ENCODE measurements at regions not wholly inside any gene's neighbourhood (a gene's known extent, or its start where the extent isn't known, plus 50 kb on each side); places are given as distances from the start of the nearest gene placed in this dataset.
A peak's percentile ranks its signal among the peaks of the same experiment; 100 is the strongest.

GRCh38 chr7:54837761-54838160 is 78.8 kb upstream of the SEC61G start:
- intact Hi-C loops (cut with DNase I): loop anchor here in 1 of 2 donors (10.0 kb wide), 1 partner anchor 63 kb away; no protein-coding TSS in a partner anchor
- Histone ChIP-seq H3K9me3 (no peaks in the 10 kb centered on the region), H3K36me3 (no peaks in the 10 kb centered on the region), H3K4me3 (no peak overlapping the region), H3K4me1 (peaks cover 0 to 10% of the 10 kb centered on the region in 2 donors), H3K27me3 (no peaks in the 10 kb centered on the region), H3K27ac (peak overlapping the region in 1 of 2 donors; percentile 57)
- ATAC-seq (no peak), DNase-seq (no peak)
- TF ChIP-seq CTCF (IDR thresholded peaks at IDR 0.05): no peak

DNA sequence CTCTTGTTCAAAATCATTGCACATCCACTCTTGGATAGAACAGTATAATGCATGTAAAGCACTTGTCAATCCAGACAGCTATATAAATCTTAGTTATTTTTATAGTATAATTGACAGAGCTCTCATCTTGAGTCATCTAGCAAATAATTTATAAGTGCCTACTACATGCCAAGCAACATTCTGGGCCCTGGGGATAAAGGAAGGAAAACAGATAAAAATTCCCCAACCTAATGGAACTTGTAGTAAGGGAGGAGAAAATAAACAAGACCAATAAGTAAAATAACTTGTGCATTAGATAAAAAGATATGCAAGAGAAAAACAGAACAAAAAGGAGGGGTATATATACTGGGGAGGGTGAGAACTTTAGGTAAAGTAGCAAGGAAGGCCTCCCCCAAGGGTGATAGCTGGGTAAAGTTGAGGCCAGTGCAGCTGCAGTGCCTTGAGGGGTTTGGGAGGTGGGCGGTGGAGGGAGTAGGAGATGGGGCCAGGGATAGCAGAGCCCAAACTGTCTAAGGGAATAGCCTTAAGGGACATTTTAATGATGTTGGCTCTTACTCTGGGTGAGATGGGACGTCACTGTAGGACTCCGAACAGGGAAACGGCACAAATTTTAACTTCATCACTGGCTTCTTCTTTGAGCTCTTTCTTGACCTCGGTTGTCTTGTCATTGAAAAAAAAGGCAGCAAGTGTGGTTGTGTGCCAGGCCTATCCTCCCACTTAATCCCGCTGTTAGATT is 79.3 kb upstream of the SEC61G start:
- no peak for ATAC-seq
- intact Hi-C loops (cut with DNase I): loop anchor here in 1 of 2 donors (10.0 kb wide), 1 partner anchor 64 kb away; no protein-coding TSS in a partner anchor
- TF ChIP-seq CTCF (IDR thresholded peaks at IDR 0.05): no peak
- no peak overlapping the region for H3K27ac ChIP-seq
- H3K27me3 ChIP-seq: no peaks in the 10 kb centered on the region
- no peak overlapping the region for H3K4me3 ChIP-seq
- no peaks in the 10 kb centered on the region for H3K36me3 ChIP-seq
- no peaks in the 10 kb centered on the region for H3K9me3 ChIP-seq
- DNase-seq: no peak
- peaks cover 0 to 10% of the 10 kb centered on the region in 2 donors for H3K4me1 ChIP-seq

DNA sequence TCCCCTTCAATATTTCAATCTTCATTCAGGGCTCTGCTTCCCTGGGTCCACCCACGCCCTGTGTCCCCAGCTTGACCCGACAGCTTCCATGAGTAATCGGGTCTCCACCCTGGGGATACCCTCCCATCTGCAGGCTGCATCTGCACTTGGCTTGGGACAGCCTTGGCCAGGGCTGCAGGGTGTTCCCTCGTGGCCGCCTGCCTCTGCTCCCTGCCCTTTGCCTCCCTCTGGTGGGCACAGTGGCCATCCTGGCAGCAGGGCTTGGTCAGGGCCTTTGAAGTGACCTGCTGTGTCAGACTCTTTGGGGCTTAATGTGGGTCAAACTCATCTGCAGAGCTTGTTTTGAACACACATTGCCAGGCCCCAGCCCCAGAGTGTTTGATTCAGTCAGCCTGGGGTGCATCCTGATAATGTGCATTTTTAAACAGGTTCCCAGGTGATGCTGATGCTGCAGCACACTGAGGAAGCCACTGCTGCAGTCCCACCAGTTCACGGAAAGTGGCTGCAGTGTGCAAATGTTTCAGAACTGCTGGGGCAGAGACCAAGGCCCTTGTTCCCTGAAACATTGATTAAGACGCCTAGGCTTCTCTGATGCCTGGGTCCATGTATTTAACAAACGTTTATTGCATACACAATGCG is 80.7 kb upstream of the SEC61G start:
- H3K36me3 ChIP-seq: no peaks in the 10 kb centered on the region
- no peak overlapping the region for H3K4me3 ChIP-seq
- peak; percentile 44 to 78 for TF ChIP-seq CTCF (IDR thresholded peaks at IDR 0.05)
- peak; percentile 94 for ATAC-seq
- no peaks in the 10 kb centered on the region for H3K9me3 ChIP-seq
- intact Hi-C loops (cut with DNase I): loop anchor here in 1 of 2 donors (10.0 kb wide), 1 partner anchor 65 kb away; no protein-coding TSS in a partner anchor
- H3K27me3 ChIP-seq: no peaks in the 10 kb centered on the region
- peak in 3 of 4 donors; percentile 42 to 88 (median 57) for DNase-seq
- H3K27ac ChIP-seq: no peak overlapping the region
- peaks cover 0 to 10% of the 10 kb centered on the region in 2 donors for H3K4me1 ChIP-seq

DNA sequence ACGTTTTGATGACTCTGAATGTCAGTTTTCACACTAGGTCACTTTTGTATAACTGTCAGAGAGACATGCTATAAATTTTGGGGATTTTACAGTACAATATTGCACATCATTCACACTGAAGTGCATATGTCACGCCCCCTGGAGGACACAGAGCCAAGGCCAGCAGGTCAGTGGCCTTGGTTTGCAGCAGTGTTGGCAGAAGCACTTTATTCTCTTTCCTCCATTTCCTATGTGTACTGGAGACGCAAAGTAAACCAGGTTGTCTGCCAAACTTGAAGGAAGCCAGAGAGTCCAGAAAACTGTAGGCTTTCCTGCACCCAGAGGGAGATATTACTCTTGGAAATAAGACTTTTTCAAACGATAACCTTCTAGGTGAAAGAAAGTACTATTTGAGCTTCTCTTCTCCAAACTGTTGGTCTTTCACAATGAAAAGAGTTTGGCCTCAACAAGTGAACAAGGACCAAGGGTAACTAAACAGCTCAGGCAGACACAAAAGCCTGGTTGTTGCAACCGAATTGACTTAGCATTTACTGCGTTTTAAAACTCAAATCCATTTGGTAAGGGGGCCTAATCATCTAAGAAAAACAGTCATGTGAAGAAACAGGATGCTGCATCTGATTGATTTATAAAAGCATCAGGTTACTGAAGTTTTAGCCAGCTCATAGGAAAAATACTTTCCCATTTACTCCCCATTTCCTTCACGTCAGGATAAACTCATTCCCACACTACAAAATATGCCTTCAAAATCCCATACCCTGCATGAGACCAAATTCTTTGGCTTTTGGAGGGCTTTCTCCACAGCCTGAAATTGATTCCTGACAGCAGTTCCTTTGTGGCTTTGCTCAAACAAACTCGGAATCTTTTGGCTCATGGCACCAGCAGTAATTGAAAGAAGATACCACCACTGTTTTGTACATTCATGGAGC is 83.0 kb upstream of the SEC61G start:
- Histone ChIP-seq H3K36me3 (no peaks in the 10 kb centered on the region), H3K27me3 (no peaks in the 10 kb centered on the region), H3K4me1 (peaks cover 0 to 10% of the 10 kb centered on the region in 2 donors), H3K27ac (no peak overlapping the region), H3K4me3 (no peak overlapping the region), H3K9me3 (no peaks in the 10 kb centered on the region)
- TF ChIP-seq CTCF (IDR thresholded peaks at IDR 0.05): peak; percentile 26 to 46
- intact Hi-C loops (cut with DNase I): no loop called here
- ATAC-seq (peak; percentile 58), DNase-seq (no peak)
